NCI-H748 (cell line): ENCODE measurements at regions not wholly inside any gene's neighbourhood (a gene's known extent, or its start where the extent isn't known, plus 50 kb on each side); places are given as distances from the start of the nearest gene placed in this dataset.
A peak's percentile ranks its signal among the peaks of the same experiment; 100 is the strongest.
"Not testable (repeated sequence)": the region's sequence is repeated elsewhere in the genome, so short reads cannot be mapped to it uniquely, and the experiment has no call there.

Experiments used
- DNase-seq: peaks from one replicate; lab custom pipeline; 2025; ENCODE audit not compliant: unreplicated experiment; lab: John Stamatoyannopoulos, UW

GRCh38 chr1:199858171-199858570, 169.3 kb upstream of the NR5A2 start:
- DNase-seq: no peak

GRCh38 chr1:199858856-199859255, 168.7 kb upstream of the NR5A2 start:
- no peak for DNase-seq

GRCh38 chr1:199859491-199859933, 168.0 kb upstream of the NR5A2 start:
- DNase-seq: peak; percentile 51

GRCh38 chr1:199861020-199861795, 166.3 kb upstream of the NR5A2 start:
- no peak for DNase-seq

GRCh38 chr1:199862047-199862446, 165.5 kb upstream of the NR5A2 start:
- no peak for DNase-seq

GRCh38 chr1:199866210-199866617, 161.3 kb upstream of the NR5A2 start:
- no peak for DNase-seq

- DNase-seq: no peak
These were observed 159.9 kb upstream of the NR5A2 start for GRCh38 chr1:199867601-199868000.

GRCh38 chr1:199868777-199869176, 158.7 kb upstream of the NR5A2 start:
- DNase-seq: peak; percentile 4

- no peak for DNase-seq
These were observed 152.2 kb upstream of the NR5A2 start for GRCh38 chr1:199875337-199875736.

GRCh38 chr1:199875856-199876255, 151.7 kb upstream of the NR5A2 start:
- DNase-seq: no peak

- no peak for DNase-seq
These were observed 149.8 kb upstream of the NR5A2 start for GRCh38 chr1:199877526-199878384.

GRCh38 chr1:199878823-199879222, 148.7 kb upstream of the NR5A2 start:
- DNase-seq: no peak

GRCh38 chr1:199898654-199899053, 128.9 kb upstream of the NR5A2 start:
- no peak for DNase-seq

GRCh38 chr1:199901341-199901740, 126.2 kb upstream of the NR5A2 start:
- no peak for DNase-seq

- no peak for DNase-seq
These were observed 120.1 kb upstream of the NR5A2 start for GRCh38 chr1:199907361-199907760.

GRCh38 chr1:199909137-199909536, 118.4 kb upstream of the NR5A2 start:
- DNase-seq: peak; percentile 6

- no peak for DNase-seq
These were observed 114.2 kb upstream of the NR5A2 start for GRCh38 chr1:199913318-199913717.

- no peak for DNase-seq
These were observed 113.0 kb upstream of the NR5A2 start for GRCh38 chr1:199914546-199914945.

GRCh38 chr1:199918196-199918769, 109.2 kb upstream of the NR5A2 start:
- no peak for DNase-seq

- no peak for DNase-seq
These were observed 106.9 kb upstream of the NR5A2 start for GRCh38 chr1:199920635-199921034.

GRCh38 chr1:199929556-199929955, 98.0 kb upstream of the NR5A2 start:
- DNase-seq: no peak

GRCh38 chr1:199930067-199930466, 97.4 kb upstream of the NR5A2 start:
- not testable (repeated sequence) for DNase-seq
